ENCODE measurements at regions not wholly inside any gene's neighbourhood (a gene's known extent, or its start where the extent isn't known, plus 50 kb on each side); places are given as distances from the start of the nearest gene placed in this dataset.

DNA sequence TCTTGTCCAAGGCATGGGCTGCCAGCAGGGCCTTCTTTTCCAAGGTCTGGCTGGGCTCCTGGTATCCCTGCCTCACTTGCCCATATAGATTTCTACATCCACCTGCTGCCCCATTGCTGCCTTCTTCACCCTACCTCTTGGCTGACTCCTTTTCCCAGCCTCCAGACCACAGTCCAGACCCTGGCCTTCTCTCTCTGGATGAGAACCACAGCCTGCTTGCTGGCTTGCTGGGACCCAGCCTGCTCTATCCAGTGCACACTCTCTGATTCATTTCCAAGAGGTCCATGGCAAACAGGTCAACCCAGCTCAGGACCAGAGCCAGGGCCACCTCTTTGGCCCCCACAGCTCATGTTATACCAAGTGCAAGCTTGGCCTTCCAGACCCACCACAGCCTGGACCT lies 169.4 kb upstream of the BDNF start:
- no peak overlapping the region for H3K4me2 ChIP-seq (ENCODE audit: control insufficient read depth, insufficient read depth)
- H3K27me3 ChIP-seq (replicated peaks in 1 of 2; ENCODE audit: control insufficient read depth in 2 of 2, insufficient read depth in 2 of 2, low read length in 1 of 2): no peaks in the 10 kb centered on the region
- H3K9me3 ChIP-seq (replicated peaks; ENCODE audit: control insufficient read depth, insufficient read depth, low read length): no peaks in the 10 kb centered on the region
- no peak overlapping the region for H3K27ac ChIP-seq (ENCODE audit: control insufficient read depth, insufficient read depth)
- H3K4me1 ChIP-seq (ENCODE audit: control insufficient read depth, insufficient read depth, low read length): no peaks in the 10 kb centered on the region
- ChIA-PET SMC1A (ENCODE audit: uncharacterized antibody, unreplicated experiment) (interaction anchor here (0.9 kb wide), 1 partner anchor 22 kb away, joined by 3 read pairs; no protein-coding TSS in a partner anchor), POLR2A (no interaction called here), RAD21 (ENCODE audit: unreplicated experiment) (no interaction called here), CTCF (no interaction called here)
- in situ Hi-C loops (cut with MboI) (no loop called here), intact Hi-C loops (cut with micrococcal nuclease; ENCODE audit: unreplicated experiment) (no loop called here)
- no peak for FAIRE-seq
- BruUV-seq (replicated peaks): no TSS peak
- H3K9ac ChIP-seq (ENCODE audit: control insufficient read depth, insufficient read depth, low read length): no peak overlapping the region
- H3K36me3 ChIP-seq (ENCODE audit: control insufficient read depth in 2 of 2, insufficient read depth in 2 of 2, low read length in 1 of 2): no peaks in the 10 kb centered on the region
- no peak overlapping the region for H3K4me3 ChIP-seq
- no peak for DNase-seq (ENCODE audit: low read depth, low spot score)
- ATAC-seq: no peak
- H2AFZ ChIP-seq (ENCODE audit: control insufficient read depth, low read depth, low read length): no peak overlapping the region
- H3K79me2 ChIP-seq (ENCODE audit: control insufficient read depth, insufficient read depth, low read length): no peaks in the 10 kb centered on the region
- TF ChIP-seq GABPA (IDR thresholded peaks at IDR 0.05; ENCODE audit: low read depth) (no peak), ZNF274 (IDR thresholded peaks at IDR 0.05; ENCODE audit: insufficient read depth, insufficient read length) (no peak)
- TF ChIP-seq, protein P1, sequence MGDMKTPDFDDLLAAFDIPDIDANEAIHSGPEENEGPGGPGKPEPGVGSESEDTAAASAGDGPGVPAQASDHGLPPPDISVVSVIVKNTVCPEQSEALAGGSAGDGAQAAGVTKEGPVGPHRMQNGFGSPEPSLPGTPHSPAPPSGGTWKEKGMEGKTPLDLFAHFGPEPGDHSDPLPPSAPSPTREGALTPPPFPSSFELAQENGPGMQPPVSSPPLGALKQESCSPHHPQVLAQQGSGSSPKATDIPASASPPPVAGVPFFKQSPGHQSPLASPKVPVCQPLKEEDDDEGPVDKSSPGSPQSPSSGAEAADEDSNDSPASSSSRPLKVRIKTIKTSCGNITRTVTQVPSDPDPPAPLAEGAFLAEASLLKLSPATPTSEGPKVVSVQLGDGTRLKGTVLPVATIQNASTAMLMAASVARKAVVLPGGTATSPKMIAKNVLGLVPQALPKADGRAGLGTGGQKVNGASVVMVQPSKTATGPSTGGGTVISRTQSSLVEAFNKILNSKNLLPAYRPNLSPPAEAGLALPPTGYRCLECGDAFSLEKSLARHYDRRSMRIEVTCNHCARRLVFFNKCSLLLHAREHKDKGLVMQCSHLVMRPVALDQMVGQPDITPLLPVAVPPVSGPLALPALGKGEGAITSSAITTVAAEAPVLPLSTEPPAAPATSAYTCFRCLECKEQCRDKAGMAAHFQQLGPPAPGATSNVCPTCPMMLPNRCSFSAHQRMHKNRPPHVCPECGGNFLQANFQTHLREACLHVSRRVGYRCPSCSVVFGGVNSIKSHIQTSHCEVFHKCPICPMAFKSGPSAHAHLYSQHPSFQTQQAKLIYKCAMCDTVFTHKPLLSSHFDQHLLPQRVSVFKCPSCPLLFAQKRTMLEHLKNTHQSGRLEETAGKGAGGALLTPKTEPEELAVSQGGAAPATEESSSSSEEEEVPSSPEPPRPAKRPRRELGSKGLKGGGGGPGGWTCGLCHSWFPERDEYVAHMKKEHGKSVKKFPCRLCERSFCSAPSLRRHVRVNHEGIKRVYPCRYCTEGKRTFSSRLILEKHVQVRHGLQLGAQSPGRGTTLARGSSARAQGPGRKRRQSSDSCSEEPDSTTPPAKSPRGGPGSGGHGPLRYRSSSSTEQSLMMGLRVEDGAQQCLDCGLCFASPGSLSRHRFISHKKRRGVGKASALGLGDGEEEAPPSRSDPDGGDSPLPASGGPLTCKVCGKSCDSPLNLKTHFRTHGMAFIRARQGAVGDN (IDR thresholded peaks at IDR 0.05): no peak
- TF ChIP-seq, protein P2, sequence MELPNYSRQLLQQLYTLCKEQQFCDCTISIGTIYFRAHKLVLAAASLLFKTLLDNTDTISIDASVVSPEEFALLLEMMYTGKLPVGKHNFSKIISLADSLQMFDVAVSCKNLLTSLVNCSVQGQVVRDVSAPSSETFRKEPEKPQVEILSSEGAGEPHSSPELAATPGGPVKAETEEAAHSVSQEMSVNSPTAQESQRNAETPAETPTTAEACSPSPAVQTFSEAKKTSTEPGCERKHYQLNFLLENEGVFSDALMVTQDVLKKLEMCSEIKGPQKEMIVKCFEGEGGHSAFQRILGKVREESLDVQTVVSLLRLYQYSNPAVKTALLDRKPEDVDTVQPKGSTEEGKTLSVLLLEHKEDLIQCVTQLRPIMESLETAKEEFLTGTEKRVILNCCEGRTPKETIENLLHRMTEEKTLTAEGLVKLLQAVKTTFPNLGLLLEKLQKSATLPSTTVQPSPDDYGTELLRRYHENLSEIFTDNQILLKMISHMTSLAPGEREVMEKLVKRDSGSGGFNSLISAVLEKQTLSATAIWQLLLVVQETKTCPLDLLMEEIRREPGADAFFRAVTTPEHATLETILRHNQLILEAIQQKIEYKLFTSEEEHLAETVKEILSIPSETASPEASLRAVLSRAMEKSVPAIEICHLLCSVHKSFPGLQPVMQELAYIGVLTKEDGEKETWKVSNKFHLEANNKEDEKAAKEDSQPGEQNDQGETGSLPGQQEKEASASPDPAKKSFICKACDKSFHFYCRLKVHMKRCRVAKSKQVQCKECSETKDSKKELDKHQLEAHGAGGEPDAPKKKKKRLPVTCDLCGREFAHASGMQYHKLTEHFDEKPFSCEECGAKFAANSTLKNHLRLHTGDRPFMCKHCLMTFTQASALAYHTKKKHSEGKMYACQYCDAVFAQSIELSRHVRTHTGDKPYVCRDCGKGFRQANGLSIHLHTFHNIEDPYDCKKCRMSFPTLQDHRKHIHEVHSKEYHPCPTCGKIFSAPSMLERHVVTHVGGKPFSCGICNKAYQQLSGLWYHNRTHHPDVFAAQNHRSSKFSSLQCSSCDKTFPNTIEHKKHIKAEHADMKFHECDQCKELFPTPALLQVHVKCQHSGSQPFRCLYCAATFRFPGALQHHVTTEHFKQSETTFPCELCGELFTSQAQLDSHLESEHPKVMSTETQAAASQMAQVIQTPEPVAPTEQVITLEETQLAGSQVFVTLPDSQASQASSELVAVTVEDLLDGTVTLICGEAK (IDR thresholded peaks at IDR 0.05; ENCODE audit: borderline replicate concordance): no peak
- no peaks in the 10 kb centered on the region for H4K20me1 ChIP-seq (ENCODE audit: control insufficient read depth, insufficient read depth)
